ENCODE measurements at regions not wholly inside any gene's neighbourhood (a gene's known extent, or its start where the extent isn't known, plus 50 kb on each side); places are given as distances from the start of the nearest gene placed in this dataset.

GRCh38 chr1:5393603-5394002 lies 598.6 kb downstream of the NPHP4 start:
- no peaks in the 10 kb centered on the region for H3K4me1 ChIP-seq (ENCODE audit: insufficient read depth)
- no peak overlapping the region for H3K27ac ChIP-seq (ENCODE audit: low read depth)
- H3K4me3 ChIP-seq (ENCODE audit: low read depth, low read length) = no peak overlapping the region
- 66% methylated on average over 7 of the region's 7 CpGs for WGBS
- no peak for DNase-seq (ENCODE audit: extremely low spot score)
- no peaks in the 10 kb centered on the region for H3K36me3 ChIP-seq (ENCODE audit: insufficient read depth)

GRCh38 chr1:5393146-5393545 lies 599.1 kb downstream of the NPHP4 start:
- no peak for DNase-seq (ENCODE audit: extremely low spot score)
- Histone ChIP-seq H3K4me3 (ENCODE audit: low read depth, low read length) (no peak overlapping the region), H3K27ac (ENCODE audit: low read depth) (no peak overlapping the region), H3K4me1 (ENCODE audit: insufficient read depth) (no peaks in the 10 kb centered on the region), H3K36me3 (ENCODE audit: insufficient read depth) (no peaks in the 10 kb centered on the region)
- WGBS = 74% methylated on average over 5 of the region's 5 CpGs

- Histone ChIP-seq H3K4me1 (ENCODE audit: insufficient read depth) (no peaks in the 10 kb centered on the region), H3K27ac (ENCODE audit: low read depth) (no peak overlapping the region), H3K36me3 (ENCODE audit: insufficient read depth) (no peaks in the 10 kb centered on the region), H3K4me3 (ENCODE audit: low read depth, low read length) (no peak overlapping the region)
- no peak for DNase-seq (ENCODE audit: extremely low spot score)
- WGBS = 92% methylated on average over 12 of the region's 12 CpGs
These were observed 600.5 kb downstream of the NPHP4 start for GRCh38 chr1:5391725-5392124.

- H3K4me3 ChIP-seq (ENCODE audit: low read depth, low read length) = no peak overlapping the region
- 71% methylated on average over 7 of the region's 7 CpGs for WGBS
- H3K4me1 ChIP-seq (ENCODE audit: insufficient read depth) = no peaks in the 10 kb centered on the region
- DNase-seq (ENCODE audit: extremely low spot score) = no peak
- no peaks in the 10 kb centered on the region for H3K36me3 ChIP-seq (ENCODE audit: insufficient read depth)
- no peak overlapping the region for H3K27ac ChIP-seq (ENCODE audit: low read depth)
These were observed 601.7 kb downstream of the NPHP4 start for GRCh38 chr1:5390504-5390903.

DNA sequence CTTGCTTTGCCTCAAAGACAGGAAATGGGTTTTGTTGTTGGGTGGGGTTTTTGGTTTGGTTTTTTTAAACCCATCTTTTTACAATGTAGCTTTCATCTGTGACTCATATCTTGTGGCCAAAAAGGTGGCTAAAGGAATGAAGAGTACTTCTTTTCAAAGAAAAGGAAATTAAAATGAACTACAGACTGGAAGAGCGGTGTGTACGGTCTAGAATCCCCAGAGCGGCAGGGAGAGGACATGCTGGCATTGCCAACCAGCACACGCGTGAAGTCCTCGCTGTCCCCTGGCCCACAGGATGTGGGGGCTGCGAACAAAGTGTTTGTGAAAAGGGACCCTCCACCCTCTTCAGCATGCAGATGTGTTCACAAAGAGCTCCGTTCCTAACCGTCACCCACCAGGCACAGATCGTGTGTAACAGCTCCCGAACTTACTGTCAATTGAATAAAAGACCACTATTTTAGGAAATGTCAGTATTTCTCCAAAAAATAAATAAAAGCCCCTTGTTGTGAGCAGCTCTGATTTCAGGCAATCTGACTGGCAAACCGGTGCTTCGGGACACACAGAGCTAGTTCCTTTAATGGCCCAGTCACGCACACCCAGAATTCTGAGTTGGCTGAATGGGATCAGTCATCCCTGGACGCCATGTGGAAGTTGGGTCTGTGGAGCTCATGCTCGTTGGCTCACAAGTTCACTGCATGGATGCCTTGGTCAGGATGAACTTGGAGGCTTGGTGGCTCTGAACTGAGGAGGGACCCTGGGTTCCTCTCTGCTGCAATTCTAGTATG lies 602.9 kb downstream of the NPHP4 start:
- Histone ChIP-seq H3K4me3 (ENCODE audit: low read depth, low read length) (no peak overlapping the region), H3K36me3 (ENCODE audit: insufficient read depth) (no peaks in the 10 kb centered on the region), H3K4me1 (ENCODE audit: insufficient read depth) (no peaks in the 10 kb centered on the region), H3K27ac (ENCODE audit: low read depth) (no peak overlapping the region)
- 83% methylated on average over 16 of the region's 16 CpGs for WGBS
- DNase-seq (ENCODE audit: extremely low spot score) = no peak

DNA sequence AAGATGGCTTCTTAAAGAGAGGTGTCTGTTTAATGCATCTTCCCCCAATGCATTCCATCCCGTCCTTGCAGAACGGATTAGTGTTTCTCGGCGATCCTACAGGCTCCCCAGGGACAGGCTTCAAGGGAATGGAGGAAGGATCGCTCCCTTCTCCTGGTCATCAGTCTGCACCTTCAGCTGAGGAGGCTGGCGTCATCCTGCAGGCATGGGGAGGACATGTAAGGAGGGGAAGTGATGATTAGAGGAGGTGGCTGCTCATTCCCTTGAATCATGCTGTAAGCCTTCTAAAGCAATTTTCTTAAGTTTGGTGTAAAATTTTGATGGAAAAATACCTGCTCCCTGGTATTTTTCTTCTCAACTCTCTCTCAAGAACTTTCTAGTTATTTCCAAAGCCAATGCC lies 603.6 kb downstream of the NPHP4 start:
- no peak for DNase-seq (ENCODE audit: extremely low spot score)
- no peak overlapping the region for H3K27ac ChIP-seq (ENCODE audit: low read depth)
- H3K4me3 ChIP-seq (ENCODE audit: low read depth, low read length) = no peak overlapping the region
- 59% methylated on average over 6 of the region's 6 CpGs for WGBS
- no peaks in the 10 kb centered on the region for H3K36me3 ChIP-seq (ENCODE audit: insufficient read depth)
- H3K4me1 ChIP-seq (ENCODE audit: insufficient read depth) = no peaks in the 10 kb centered on the region

DNA sequence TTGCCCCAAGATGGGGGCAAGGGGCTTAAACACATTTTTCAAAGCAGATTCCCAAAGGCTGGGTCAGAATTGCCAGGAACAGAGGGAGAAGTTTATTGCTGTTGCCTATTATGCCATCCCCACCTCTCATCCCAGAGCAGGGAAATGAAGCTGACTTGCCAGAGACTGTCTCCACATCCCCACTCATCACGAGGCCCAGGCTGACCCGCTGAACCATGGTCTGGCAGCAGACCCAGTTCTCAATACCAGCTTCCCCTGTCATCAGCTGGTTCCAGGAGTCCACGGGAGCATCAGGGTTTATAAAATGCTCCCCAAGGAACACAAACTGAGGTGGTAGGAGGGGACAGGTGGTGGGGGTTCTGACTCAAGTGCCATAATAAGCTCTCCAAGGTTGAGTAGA lies 605.9 kb downstream of the NPHP4 start:
- no peaks in the 10 kb centered on the region for H3K4me1 ChIP-seq (ENCODE audit: insufficient read depth)
- no peaks in the 10 kb centered on the region for H3K36me3 ChIP-seq (ENCODE audit: insufficient read depth)
- no peak overlapping the region for H3K4me3 ChIP-seq (ENCODE audit: low read depth, low read length)
- H3K27ac ChIP-seq (ENCODE audit: low read depth) = no peak overlapping the region
- no peak for DNase-seq (ENCODE audit: extremely low spot score)
- WGBS = 52% methylated on average over 3 of the region's 3 CpGs

DNA sequence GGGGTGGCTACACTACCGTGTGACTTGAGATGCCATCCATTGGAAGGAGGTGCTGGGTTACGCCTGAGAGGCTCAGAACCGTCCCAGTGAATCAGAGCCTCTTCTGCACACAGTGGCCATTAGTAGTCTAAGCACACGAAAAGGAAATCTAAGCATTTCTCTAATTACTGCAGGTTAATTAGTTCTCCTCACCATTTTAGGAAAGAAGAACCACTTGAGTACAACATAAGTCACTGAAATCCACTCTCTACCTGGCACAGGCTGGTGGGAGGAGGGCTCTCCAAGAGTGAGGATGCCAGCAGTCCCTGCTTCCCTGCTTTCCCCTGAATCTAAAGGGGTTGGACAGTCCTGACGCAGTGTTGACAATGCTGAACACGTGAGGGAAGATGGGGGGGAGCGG lies 606.3 kb downstream of the NPHP4 start:
- Histone ChIP-seq H3K4me3 (ENCODE audit: low read depth, low read length) (no peak overlapping the region), H3K27ac (ENCODE audit: low read depth) (no peak overlapping the region), H3K36me3 (ENCODE audit: insufficient read depth) (no peaks in the 10 kb centered on the region), H3K4me1 (ENCODE audit: insufficient read depth) (no peaks in the 10 kb centered on the region)
- WGBS = 71% methylated on average over 7 of the region's 7 CpGs
- DNase-seq (ENCODE audit: extremely low spot score) = no peak

DNA sequence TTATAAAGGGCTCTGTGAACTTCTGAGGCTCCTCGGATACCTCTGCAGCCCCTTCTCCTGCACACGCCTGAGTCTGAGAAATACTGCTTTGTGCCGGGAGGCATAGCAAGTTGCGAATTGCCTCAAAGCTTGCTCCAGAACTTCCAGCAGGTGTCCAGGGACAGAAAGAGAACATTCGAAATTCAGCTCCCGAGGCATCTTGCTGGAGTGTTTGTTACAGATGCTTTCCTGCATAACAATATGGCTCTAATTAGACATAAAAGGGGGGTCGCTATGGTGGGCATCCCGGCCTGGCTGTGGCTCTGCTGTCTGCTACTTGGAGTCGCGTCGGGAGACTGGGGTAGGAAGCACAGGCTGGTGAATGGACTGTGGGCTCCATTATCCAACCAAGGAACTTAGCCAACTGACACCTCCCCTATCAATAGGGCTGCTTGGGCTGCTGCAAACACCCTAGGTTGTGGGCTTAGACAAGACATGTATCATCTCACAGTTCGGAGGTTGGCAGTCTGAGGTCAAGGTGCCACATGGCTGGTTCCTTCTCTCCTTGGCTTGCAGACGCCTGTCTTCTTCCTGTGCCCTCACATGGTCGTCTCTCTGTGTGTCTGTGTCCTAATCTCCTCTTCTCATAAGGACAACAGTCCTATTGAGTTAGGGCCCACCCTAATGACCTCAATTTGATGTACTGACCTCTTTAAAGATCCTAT lies 607.0 kb downstream of the NPHP4 start:
- no peak for DNase-seq (ENCODE audit: extremely low spot score)
- WGBS = 63% methylated on average over 14 of the region's 14 CpGs
- Histone ChIP-seq H3K4me3 (ENCODE audit: low read depth, low read length) (no peak overlapping the region), H3K4me1 (ENCODE audit: insufficient read depth) (no peaks in the 10 kb centered on the region), H3K36me3 (ENCODE audit: insufficient read depth) (no peaks in the 10 kb centered on the region), H3K27ac (ENCODE audit: low read depth) (no peak overlapping the region)

- H3K4me3 ChIP-seq (ENCODE audit: low read depth, low read length) = no peak overlapping the region
- no peaks in the 10 kb centered on the region for H3K36me3 ChIP-seq (ENCODE audit: insufficient read depth)
- WGBS = 76% methylated on average over 7 of the region's 7 CpGs
- H3K27ac ChIP-seq (ENCODE audit: low read depth) = no peak overlapping the region
- no peaks in the 10 kb centered on the region for H3K4me1 ChIP-seq (ENCODE audit: insufficient read depth)
- no peak for DNase-seq (ENCODE audit: extremely low spot score)
These were observed 610.7 kb downstream of the NPHP4 start for GRCh38 chr1:5381491-5381890.

GRCh38 chr1:5379176-5379759 lies 613.0 kb downstream of the NPHP4 start:
- Histone ChIP-seq H3K27ac (ENCODE audit: low read depth) (no peak overlapping the region), H3K4me3 (ENCODE audit: low read depth, low read length) (no peak overlapping the region), H3K4me1 (ENCODE audit: insufficient read depth) (no peaks in the 10 kb centered on the region), H3K36me3 (ENCODE audit: insufficient read depth) (no peaks in the 10 kb centered on the region)
- 86% methylated on average over 12 of the region's 12 CpGs for WGBS
- DNase-seq (ENCODE audit: extremely low spot score) = no peak

DNA sequence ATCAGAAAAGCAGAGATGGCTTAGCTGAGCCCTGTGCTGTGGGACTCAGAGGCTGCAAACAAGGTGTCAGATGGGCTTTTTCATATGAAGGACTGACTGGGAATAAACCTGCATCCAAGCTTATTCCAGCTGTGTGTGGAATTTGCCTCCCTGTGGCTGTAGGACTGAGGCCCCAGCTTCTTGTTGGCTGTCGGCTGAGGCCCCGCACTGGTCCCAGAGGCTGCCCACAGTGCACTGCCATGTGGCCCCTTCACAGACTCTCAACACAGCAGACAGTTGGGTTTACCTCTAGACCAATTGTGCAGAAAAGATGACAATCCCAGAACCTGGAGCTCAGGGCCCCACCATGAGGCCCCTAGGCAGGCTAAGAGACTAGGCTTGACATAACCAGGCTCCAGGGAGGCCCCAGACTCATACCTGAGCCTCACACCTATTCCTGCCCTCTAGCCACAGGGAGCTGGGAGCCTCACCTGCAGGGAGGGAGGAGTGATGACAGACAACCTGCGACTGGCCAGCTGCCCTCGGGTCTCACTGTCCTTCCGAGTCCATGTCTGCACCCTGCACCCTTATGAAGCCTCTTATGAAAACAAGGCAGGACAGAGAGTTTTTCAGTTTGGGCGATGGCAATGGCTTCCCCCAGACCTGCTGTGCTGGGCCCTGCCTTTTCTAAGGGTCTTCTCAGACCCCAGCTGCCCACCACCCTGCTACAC lies 615.5 kb downstream of the NPHP4 start:
- Histone ChIP-seq H3K4me3 (ENCODE audit: low read depth, low read length) (no peak overlapping the region), H3K4me1 (ENCODE audit: insufficient read depth) (no peaks in the 10 kb centered on the region), H3K36me3 (ENCODE audit: insufficient read depth) (no peaks in the 10 kb centered on the region), H3K27ac (ENCODE audit: low read depth) (no peak overlapping the region)
- no peak for DNase-seq (ENCODE audit: extremely low spot score)
- WGBS = 87% methylated on average over 6 of the region's 6 CpGs

DNA sequence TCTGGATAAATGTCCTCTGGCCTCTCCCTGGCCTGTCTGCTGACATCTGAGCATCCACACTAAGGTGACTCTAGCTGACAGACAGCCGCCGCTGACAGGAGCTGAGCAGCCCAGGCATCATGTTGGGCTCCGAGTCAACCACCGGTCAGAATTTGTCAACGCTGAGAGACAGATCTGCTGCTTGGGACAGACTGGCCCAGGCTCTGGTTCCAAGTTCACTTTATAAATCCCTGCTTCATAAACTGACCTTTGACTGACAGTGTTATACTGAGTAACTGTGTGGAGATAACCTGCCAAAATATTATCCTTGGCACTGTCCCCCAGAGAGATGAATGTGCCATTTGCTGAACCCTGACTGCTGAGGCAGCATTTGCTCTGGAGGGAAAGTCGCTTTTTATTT lies 616.7 kb downstream of the NPHP4 start:
- no peak overlapping the region for H3K27ac ChIP-seq (ENCODE audit: low read depth)
- no peaks in the 10 kb centered on the region for H3K36me3 ChIP-seq (ENCODE audit: insufficient read depth)
- H3K4me3 ChIP-seq (ENCODE audit: low read depth, low read length) = no peak overlapping the region
- 64% methylated on average over 6 of the region's 6 CpGs for WGBS
- no peaks in the 10 kb centered on the region for H3K4me1 ChIP-seq (ENCODE audit: insufficient read depth)
- no peak for DNase-seq (ENCODE audit: extremely low spot score)

DNA sequence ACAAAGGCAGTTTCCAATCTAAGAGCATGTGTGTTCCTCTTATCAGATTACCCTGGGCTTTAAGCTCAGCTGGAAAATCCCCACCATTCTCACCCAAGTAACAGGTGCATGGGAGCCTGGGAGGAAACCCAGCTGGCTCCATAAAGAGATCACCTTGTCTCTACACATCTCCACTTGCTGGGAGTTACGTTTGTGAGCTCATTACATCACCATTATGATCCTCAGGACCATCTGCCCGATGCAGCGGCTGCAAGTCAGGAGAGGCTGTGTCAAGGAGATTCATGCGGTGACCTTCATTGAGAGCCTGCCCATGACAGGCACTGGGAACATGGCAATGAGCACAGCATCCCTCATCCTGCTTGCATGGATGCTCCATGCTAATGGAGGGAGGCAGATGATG lies 618.0 kb downstream of the NPHP4 start:
- WGBS = 83% methylated on average over 4 of the region's 4 CpGs
- DNase-seq (ENCODE audit: extremely low spot score) = no peak

More for the DNA sequence above, 618.0 kb downstream of the NPHP4 start:
- Histone ChIP-seq H3K4me3 (ENCODE audit: low read depth, low read length) (no peak overlapping the region), H3K36me3 (ENCODE audit: insufficient read depth) (no peaks in the 10 kb centered on the region), H3K27ac (ENCODE audit: low read depth) (no peak overlapping the region), H3K4me1 (ENCODE audit: insufficient read depth) (no peaks in the 10 kb centered on the region)

Data from urinary bladder (tissue), 3 donors.